WI38 (cell line): ENCODE measurements at regions not wholly inside any gene's neighbourhood (a gene's known extent, or its start where the extent isn't known, plus 50 kb on each side); places are given as distances from the start of the nearest gene placed in this dataset.
A peak's percentile ranks its signal among the peaks of the same experiment; 100 is the strongest.

ENCODE experiments used
- H3K4me3 ChIP-seq: 2 replicates; pipeline ENCODE4 v1.5.1; 2011; ENCODE audit warnings: low read depth, mild to moderate bottlenecking, control low read depth, low read length
- CTCF ChIP-seq: IDR thresholded peaks from 2 replicates; pipeline ENCODE4 v1.5.1; 2012; ENCODE audit warnings: low read depth, mild to moderate bottlenecking, control low read depth, low read length

- no peak for TF ChIP-seq CTCF
Measured at GRCh38 chr6:99079058-99079457, 131.3 kb upstream of the FBXL4 start.

GRCh38 chr6:99073223-99073622, 125.5 kb upstream of the FBXL4 start:
- no peak for TF ChIP-seq CTCF
- no peak overlapping the region for H3K4me3 ChIP-seq

More at GRCh38 chr6:99079058-99079457, 131.3 kb upstream of the FBXL4 start:
- H3K4me3 ChIP-seq, result no peak overlapping the region

GRCh38 chr6:99066044-99066443, 118.3 kb upstream of the FBXL4 start:
- no peak overlapping the region for H3K4me3 ChIP-seq
- no peak for TF ChIP-seq CTCF

GRCh38 chr6:99064834-99065233, 117.1 kb upstream of the FBXL4 start:
- no peak for TF ChIP-seq CTCF
- no peak overlapping the region for H3K4me3 ChIP-seq

- H3K4me3 ChIP-seq, result no peak overlapping the region
- TF ChIP-seq CTCF, result no peak
Measured at GRCh38 chr6:99036672-99037071, 88.9 kb upstream of the FBXL4 start.

- TF ChIP-seq CTCF, result no peak
Measured at GRCh38 chr6:99032396-99032795, 84.7 kb upstream of the FBXL4 start.

GRCh38 chr6:99031957-99032356, 84.2 kb upstream of the FBXL4 start:
- 0 out of 2 replicates have a peak overlapping the region, but pooled peaks have one; percentile 18 for H3K4me3 ChIP-seq
- TF ChIP-seq CTCF, result no peak

More at GRCh38 chr6:99032396-99032795, 84.7 kb upstream of the FBXL4 start:
- H3K4me3 ChIP-seq, result no peak overlapping the region
